Naive thymus-derived CD4-positive, alpha-beta T cell (primary cell): ENCODE measurements at regions not wholly inside any gene's neighbourhood (a gene's known extent, or its start where the extent isn't known, plus 50 kb on each side); places are given as distances from the start of the nearest gene placed in this dataset.
A peak's percentile ranks its signal among the peaks of the same experiment; 100 is the strongest.

Experiments used
- ATAC-seq: fragments of 150-1000 bp; cut with Tn5 transposase; 2 replicates; pipeline ENCODE4 v1.10.0; 2021; ENCODE audit warnings: mild to moderate bottlenecking, moderate library complexity
- CTCF ChIA-PET: fragments of 350-600 bp; sonication (Branson Sonifier 250); formaldehyde crosslinking; loops from one replicate; lab custom pipeline; 2021; ENCODE audit warnings: antibody characterized with exemption; lab: Charles Lee
- POLR2A ChIA-PET: fragments of 350-600 bp; sonication (Branson Sonifier 250); formaldehyde crosslinking; loops from one replicate; lab custom pipeline; 2021; ENCODE audit warnings: antibody characterized with exemption, inconsistent platforms; lab: Charles Lee
- DNase-seq, 9 donors: peaks; one replicate each; pipeline versions ENCODE4 v3.0.0 to v3.0.0-alpha.2; 2020 to 2022; ENCODE audit warnings: mixed read lengths in 1 of 9
- H3K27ac ChIP-seq: one replicate; pipeline ENCODE4 v1.7.0; 2013; ENCODE audit warnings: mild to moderate bottlenecking, low read depth, low read length, moderate library complexity
- H3K27me3 ChIP-seq, 2 donors: one replicate each; pipeline ENCODE4 v1.7.0; 2013; ENCODE audit warnings: low read length in 2 of 2, mild to moderate bottlenecking in 2 of 2, moderate library complexity in 2 of 2; ENCODE audit not compliant: control insufficient read depth in 2 of 2, insufficient read depth in 2 of 2
- H3K36me3 ChIP-seq, 3 experiments: 1 replicate in 2 of 3; 2 replicates in 1 of 3; pipeline ENCODE4 v1.7.0; 2013; ENCODE audit warnings: low read length in 3 of 3, mild to moderate bottlenecking in 3 of 3, moderate library complexity in 1 of 3; ENCODE audit not compliant: insufficient read depth in 3 of 3, control insufficient read depth in 2 of 3
- H3K4me1 ChIP-seq, 2 donors: one replicate each; pipeline ENCODE4 v1.7.0; 2013; ENCODE audit warnings: low read length in 2 of 2, mild to moderate bottlenecking in 2 of 2, moderate library complexity in 1 of 2; ENCODE audit not compliant: control insufficient read depth in 2 of 2, insufficient read depth in 2 of 2
- H3K4me3 ChIP-seq: 2 replicates; pipeline ENCODE4 v1.7.0; 2013; ENCODE audit warnings: mild to moderate bottlenecking, low read length
- H3K9me3 ChIP-seq, 3 experiments: 1 replicate in 2 of 3; 2 replicates in 1 of 3; pipeline ENCODE4 v1.7.0; 2013; ENCODE audit warnings: low read length in 3 of 3; ENCODE audit not compliant: control insufficient read depth in 2 of 3
- H3K27ac Mint-ChIP-seq, 9 donors: one replicate each; pipeline ENCODE4 v1.8.0; 2020 to 2022; ENCODE audit warnings: mixed read lengths in 9 of 9, mild to moderate bottlenecking in 8 of 9, moderate library complexity in 5 of 9, inconsistent platforms in 2 of 9
- H3K27me3 Mint-ChIP-seq, 5 donors: one replicate each; pipeline ENCODE4 v1.8.0; 2021 to 2022; ENCODE audit warnings: mixed read lengths in 5 of 5, mild to moderate bottlenecking in 1 of 5
- H3K36me3 Mint-ChIP-seq, 5 donors: one replicate each; pipeline ENCODE4 v1.8.0; 2020 to 2022; ENCODE audit warnings: mixed read lengths in 5 of 5, mild to moderate bottlenecking in 3 of 5, inconsistent platforms in 1 of 5
- H3K4me1 Mint-ChIP-seq, 7 donors: one replicate each; pipeline ENCODE4 v1.8.0; 2020 to 2022; ENCODE audit warnings: mixed read lengths in 7 of 7, mild to moderate bottlenecking in 3 of 7, inconsistent platforms in 1 of 7
- H3K4me3 Mint-ChIP-seq, 10 donors: one replicate each; pipeline ENCODE4 v1.8.0; 2020 to 2022; ENCODE audit warnings: mild to moderate bottlenecking in 10 of 10, mixed read lengths in 10 of 10, moderate library complexity in 6 of 10, inconsistent platforms in 2 of 10
- H3K9me3 Mint-ChIP-seq, 11 donors: one replicate each; pipeline ENCODE4 v1.8.0; 2020 to 2022; ENCODE audit warnings: mixed read lengths in 11 of 11, mild to moderate bottlenecking in 4 of 11, inconsistent platforms in 1 of 11, moderate library complexity in 1 of 11
- intact Hi-C, 2 donors: fragments of 100-400 bp; cut with micrococcal nuclease; formaldehyde crosslinking; loops; one replicate each; pipeline ENCODE4 v1.15.1; 2023

DNA sequence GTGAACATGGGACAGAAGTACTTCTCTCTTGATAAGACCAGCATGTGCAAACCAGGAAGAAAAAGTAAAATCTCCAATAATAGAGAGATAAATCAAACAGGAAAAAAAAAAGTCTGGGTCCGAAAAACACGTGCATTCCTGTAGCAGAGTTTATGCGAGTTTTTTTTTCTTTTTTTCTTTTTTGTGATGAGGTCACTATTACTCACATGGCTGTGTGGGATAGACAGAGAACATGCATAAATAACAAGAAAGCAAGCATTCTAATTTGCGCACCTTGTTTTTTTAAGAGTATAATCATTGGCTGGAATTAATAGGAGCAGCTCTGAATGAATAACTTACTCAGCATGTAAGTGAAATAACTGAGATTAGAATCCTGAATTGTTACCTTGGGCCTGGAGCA lies 91.9 kb upstream of the CPM start:
- POLR2A ChIA-PET = no interaction called here
- no peak overlapping the region for H3K27ac ChIP-seq

DNA sequence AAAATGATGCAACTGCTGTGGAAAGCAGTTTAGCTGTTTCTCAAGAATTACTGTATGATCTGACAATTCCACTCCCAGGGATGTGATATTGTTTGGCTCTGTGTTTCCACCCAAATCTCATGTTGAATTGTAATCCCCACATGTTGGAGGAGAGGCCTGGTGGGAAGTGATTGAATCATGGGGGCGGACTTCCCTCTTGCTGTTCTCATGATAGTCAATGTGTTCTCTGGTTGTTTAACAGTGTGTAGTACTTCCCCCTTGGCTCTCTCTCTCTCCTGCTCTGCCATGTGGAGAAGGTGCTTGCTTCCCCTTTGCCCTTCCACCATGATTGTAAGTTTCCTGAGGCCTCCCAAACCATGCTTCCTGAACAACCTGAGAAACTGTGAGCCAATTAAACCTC lies 93.4 kb upstream of the CPM start:
- no peak overlapping the region for H3K27ac ChIP-seq
- CTCF ChIA-PET = no interaction called here
- intact Hi-C loops = no loop called here

More for the DNA sequence above, 91.9 kb upstream of the CPM start:
- Mint-ChIP-seq H3K4me3 (no peak overlapping the region), H3K27me3 (peaks cover 0 to 22% (median 7%) of the 10 kb centered on the region in 5 donors), H3K36me3 (peaks cover 0 to 5% (median 0%) of the 10 kb centered on the region in 5 donors), H3K9me3 (peaks cover 0 to 4% (median 0%) of the 10 kb centered on the region in 11 donors), H3K4me1 (no peaks in the 10 kb centered on the region), H3K27ac (no peak overlapping the region)
- DNase-seq = no peak
- Histone ChIP-seq H3K9me3 (no peaks in the 10 kb centered on the region), H3K27me3 (no peaks in the 10 kb centered on the region), H3K4me3 (no peak overlapping the region), H3K4me1 (no peaks in the 10 kb centered on the region), H3K36me3 (no peaks in the 10 kb centered on the region)
- intact Hi-C loops = no loop called here
- CTCF ChIA-PET = no interaction called here
- ATAC-seq = no peak

DNA sequence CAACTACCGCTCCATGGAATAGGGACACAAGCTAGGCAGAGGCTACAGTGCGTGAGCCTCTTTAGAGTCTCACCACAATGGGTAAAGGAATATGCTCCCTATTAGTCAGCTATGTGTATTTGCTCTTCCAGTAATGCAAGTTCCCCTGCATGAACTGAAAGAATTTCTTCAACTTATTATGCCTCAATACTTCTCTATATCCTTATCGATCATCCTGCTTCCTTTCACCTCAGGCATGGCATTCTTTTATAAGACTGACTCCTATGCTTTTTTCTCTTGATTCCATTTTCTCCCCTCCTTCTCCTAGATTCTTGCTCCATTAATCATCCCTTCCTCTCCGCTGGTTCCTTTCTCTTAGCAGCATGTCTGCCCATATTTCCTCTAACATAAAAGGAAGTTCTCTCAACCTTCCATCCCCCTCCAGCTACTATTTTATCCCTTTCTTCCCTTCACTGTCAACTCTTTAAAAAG lies 94.5 kb upstream of the CPM start:
- ChIA-PET POLR2A (no interaction called here), CTCF (interaction anchor here (0.7 kb wide), 1 partner anchor 193 kb away, joined by 3 read pairs; no protein-coding TSS in a partner anchor)
- no peaks in the 10 kb centered on the region for H3K36me3 ChIP-seq
- H3K27ac ChIP-seq = no peak overlapping the region
- Mint-ChIP-seq H3K36me3 (no peaks in the 10 kb centered on the region), H3K4me1 (no peaks in the 10 kb centered on the region), H3K9me3 (no peaks in the 10 kb centered on the region), H3K4me3 (no peak overlapping the region), H3K27ac (no peak overlapping the region), H3K27me3 (peaks cover 0 to 17% (median 4%) of the 10 kb centered on the region in 5 donors)
- H3K4me3 ChIP-seq = no peak overlapping the region
- no peaks in the 10 kb centered on the region for H3K9me3 ChIP-seq
- DNase-seq (no peak), ATAC-seq (no peak)
- no peaks in the 10 kb centered on the region for H3K27me3 ChIP-seq
- H3K4me1 ChIP-seq = no peaks in the 10 kb centered on the region
- intact Hi-C loops = no loop called here

More for the DNA sequence above, 93.4 kb upstream of the CPM start:
- Histone ChIP-seq H3K4me1 (no peaks in the 10 kb centered on the region), H3K36me3 (no peaks in the 10 kb centered on the region), H3K4me3 (no peak overlapping the region), H3K27me3 (no peaks in the 10 kb centered on the region), H3K9me3 (no peaks in the 10 kb centered on the region)
- H3K36me3 Mint-ChIP-seq = no peaks in the 10 kb centered on the region
- no peaks in the 10 kb centered on the region for H3K9me3 Mint-ChIP-seq
- POLR2A ChIA-PET = no interaction called here
- H3K27ac Mint-ChIP-seq = no peak overlapping the region
- no peak overlapping the region for H3K4me3 Mint-ChIP-seq
- peak; percentile 58 for ATAC-seq
- peaks cover 0 to 17% (median 4%) of the 10 kb centered on the region in 5 donors for H3K27me3 Mint-ChIP-seq
- no peak for DNase-seq
- no peaks in the 10 kb centered on the region for H3K4me1 Mint-ChIP-seq

DNA sequence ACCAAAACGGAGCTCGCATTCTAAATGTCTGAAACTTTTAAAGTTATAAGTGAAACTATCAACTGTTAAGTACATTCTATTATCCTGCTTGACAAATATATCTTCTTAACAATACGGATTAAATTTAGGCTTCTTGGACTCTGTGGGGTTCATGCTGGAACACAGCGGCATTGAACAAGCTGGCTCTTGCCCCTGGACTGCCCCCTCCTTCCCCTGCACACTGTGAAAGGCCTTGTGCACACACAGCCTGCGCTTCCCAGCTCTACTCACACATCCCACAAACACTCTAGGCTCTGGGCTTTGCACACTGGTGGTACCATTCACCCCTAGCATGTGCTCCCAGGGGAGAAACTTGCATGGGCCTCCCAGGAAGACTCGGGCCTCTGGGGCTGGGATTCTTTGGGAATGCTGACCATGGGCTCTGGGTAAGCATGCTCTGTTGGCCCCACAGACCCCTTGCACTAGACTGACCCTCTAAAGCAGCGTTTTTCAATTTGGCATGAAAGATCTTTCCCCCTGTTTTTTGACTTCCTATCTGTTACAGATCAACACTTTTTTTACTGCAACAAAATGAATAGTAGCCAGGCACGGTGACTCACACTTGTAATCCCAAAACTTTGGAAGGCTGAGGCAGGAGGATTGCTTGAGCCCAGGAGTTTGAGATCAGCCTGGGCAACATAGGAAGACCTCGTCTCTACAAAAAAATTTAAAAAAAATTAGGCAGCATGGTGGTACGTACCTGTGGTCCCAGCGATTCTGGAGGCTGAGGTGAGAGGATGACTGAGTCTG lies 96.2 kb upstream of the CPM start:
- Mint-ChIP-seq H3K4me3 (no peak overlapping the region), H3K9me3 (no peaks in the 10 kb centered on the region), H3K36me3 (no peaks in the 10 kb centered on the region), H3K4me1 (no peaks in the 10 kb centered on the region), H3K27ac (no peak overlapping the region), H3K27me3 (peaks cover 0 to 14% (median 6%) of the 10 kb centered on the region in 5 donors)
- Histone ChIP-seq H3K4me1 (no peaks in the 10 kb centered on the region), H3K27me3 (no peaks in the 10 kb centered on the region), H3K27ac (no peak overlapping the region), H3K36me3 (no peaks in the 10 kb centered on the region), H3K9me3 (no peaks in the 10 kb centered on the region), H3K4me3 (no peak overlapping the region)
- POLR2A ChIA-PET = no interaction called here
- no peak for DNase-seq
- CTCF ChIA-PET = no interaction called here
- no peak for ATAC-seq
- intact Hi-C loops = no loop called here

DNA sequence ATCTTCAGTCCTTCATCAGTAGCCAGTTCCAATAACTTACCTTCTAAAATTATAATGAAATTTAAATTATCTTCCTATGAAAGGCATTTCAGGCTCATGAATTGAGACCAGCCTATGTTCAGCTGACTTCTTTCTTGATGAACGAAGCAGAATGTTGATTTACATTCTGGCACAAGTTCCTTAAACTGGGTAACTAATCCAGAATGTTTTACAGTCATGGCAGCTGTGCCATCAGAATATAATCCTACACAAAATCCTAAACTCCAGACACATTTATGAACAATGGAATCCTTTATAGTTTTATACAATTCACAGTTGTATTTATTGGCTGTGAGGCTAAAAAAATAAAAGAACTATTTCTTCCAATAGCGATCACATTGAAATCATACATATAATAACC lies 97.3 kb upstream of the CPM start:
- no peak for DNase-seq
- ChIA-PET POLR2A (no interaction called here), CTCF (interaction anchor here (0.7 kb wide), 1 partner anchor 69 kb away, joined by 3 read pairs; no protein-coding TSS in a partner anchor)
- H3K9me3 ChIP-seq = no peaks in the 10 kb centered on the region
- H3K36me3 ChIP-seq = no peaks in the 10 kb centered on the region
- H3K4me1 ChIP-seq = no peaks in the 10 kb centered on the region
- Mint-ChIP-seq H3K36me3 (no peaks in the 10 kb centered on the region), H3K27me3 (peaks cover 0 to 17% (median 10%) of the 10 kb centered on the region in 5 donors), H3K4me3 (no peak overlapping the region), H3K27ac (no peak overlapping the region), H3K9me3 (no peaks in the 10 kb centered on the region), H3K4me1 (no peaks in the 10 kb centered on the region)
- no peaks in the 10 kb centered on the region for H3K27me3 ChIP-seq
- H3K4me3 ChIP-seq = no peak overlapping the region
- no peak for ATAC-seq
- H3K27ac ChIP-seq = no peak overlapping the region
- intact Hi-C loops = no loop called here

DNA sequence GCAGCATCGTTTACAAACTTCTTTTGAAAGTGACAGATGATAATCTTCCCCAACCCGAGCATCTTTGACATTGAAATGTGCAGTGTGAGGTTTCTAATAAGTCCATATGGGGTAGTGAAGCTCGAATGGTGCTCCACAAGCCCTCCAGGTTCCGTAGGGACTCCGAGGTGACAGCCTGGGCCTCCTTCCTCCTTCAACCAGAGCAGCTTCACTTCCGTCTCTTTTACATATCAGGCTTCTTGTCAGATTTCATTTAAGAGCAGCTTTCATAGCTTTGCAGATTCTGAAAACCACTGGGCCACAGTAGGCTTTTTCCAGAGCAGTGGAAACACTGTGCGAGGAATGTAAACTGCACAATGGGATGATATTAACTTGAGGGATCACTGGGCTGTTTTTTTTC lies 103.6 kb upstream of the CPM start:
- Mint-ChIP-seq H3K4me3 (no peak overlapping the region), H3K27ac (no peak overlapping the region), H3K4me1 (no peaks in the 10 kb centered on the region), H3K9me3 (peaks cover 0 to 2% (median 0%) of the 10 kb centered on the region in 11 donors), H3K27me3 (peaks cover 0 to 9% (median 5%) of the 10 kb centered on the region in 5 donors), H3K36me3 (no peaks in the 10 kb centered on the region)
- no peak for ATAC-seq
- Histone ChIP-seq H3K36me3 (no peaks in the 10 kb centered on the region), H3K9me3 (no peaks in the 10 kb centered on the region), H3K4me1 (no peaks in the 10 kb centered on the region), H3K27ac (no peak overlapping the region), H3K27me3 (no peaks in the 10 kb centered on the region), H3K4me3 (no peak overlapping the region)
- intact Hi-C loops = no loop called here
- DNase-seq = no peak
- ChIA-PET POLR2A (no interaction called here), CTCF (interaction anchor here (0.7 kb wide), 1 partner anchor 110 kb away, joined by 3 read pairs; no protein-coding TSS in a partner anchor)

DNA sequence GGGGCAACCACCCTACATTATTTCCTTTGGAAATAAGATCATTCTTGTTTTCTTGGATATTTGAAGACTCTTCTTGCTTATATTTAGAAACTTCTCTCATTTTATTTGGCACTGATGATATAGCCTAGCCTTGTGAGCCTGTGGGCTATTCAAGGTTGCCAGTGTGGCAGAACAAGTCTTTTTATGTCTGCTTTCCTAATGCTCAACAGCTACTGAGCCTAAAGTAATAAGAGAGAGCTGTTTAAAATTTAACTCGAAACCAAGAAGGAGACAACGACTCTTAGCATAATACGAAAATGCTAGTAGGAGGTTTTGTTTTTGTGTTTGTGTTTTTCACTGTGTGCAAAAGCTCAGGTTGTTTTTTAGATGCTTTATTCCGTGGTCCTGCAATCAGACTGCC lies 104.0 kb upstream of the CPM start:
- Histone ChIP-seq H3K9me3 (no peaks in the 10 kb centered on the region), H3K36me3 (no peaks in the 10 kb centered on the region), H3K27me3 (no peaks in the 10 kb centered on the region), H3K4me1 (no peaks in the 10 kb centered on the region), H3K27ac (no peak overlapping the region), H3K4me3 (no peak overlapping the region)
- ATAC-seq (no peak), DNase-seq (no peak)
- Mint-ChIP-seq H3K4me3 (no peak overlapping the region), H3K4me1 (no peaks in the 10 kb centered on the region), H3K27ac (no peak overlapping the region), H3K9me3 (peaks cover 0 to 2% (median 0%) of the 10 kb centered on the region in 11 donors), H3K27me3 (peaks cover 0 to 9% (median 5%) of the 10 kb centered on the region in 5 donors), H3K36me3 (no peaks in the 10 kb centered on the region)
- ChIA-PET POLR2A (no interaction called here), CTCF (interaction anchor here (0.7 kb wide), 1 partner anchor 109 kb away, joined by 3 read pairs; no protein-coding TSS in a partner anchor)
- intact Hi-C loops = no loop called here
